ENCODE measurements at regions not wholly inside any gene's neighbourhood (a gene's known extent, or its start where the extent isn't known, plus 50 kb on each side); places are given as distances from the start of the nearest gene placed in this dataset.

GRCh38 chr14:29216268-29217232 is 450.0 kb downstream of the FOXG1 start:
- no peak for TF ChIP-seq CTCF (conservative IDR thresholded peaks at IDR 0.05; ENCODE audit: low read length)
- no peak for DNase-seq (ENCODE audit: low read depth)
- H3K4me3 ChIP-seq (ENCODE audit: low read length), result no peak overlapping the region

GRCh38 chr14:29217813-29218450 is 451.3 kb downstream of the FOXG1 start:
- H3K4me3 ChIP-seq (ENCODE audit: low read length), result no peak overlapping the region
- no peak for DNase-seq (ENCODE audit: low read depth)
- TF ChIP-seq CTCF (conservative IDR thresholded peaks at IDR 0.05; ENCODE audit: low read length), result no peak

- no peak for DNase-seq (ENCODE audit: low read depth)
- no peak overlapping the region for H3K4me3 ChIP-seq (ENCODE audit: low read length)
- TF ChIP-seq CTCF (conservative IDR thresholded peaks at IDR 0.05; ENCODE audit: low read length), result no peak
These were observed 453.5 kb downstream of the FOXG1 start for GRCh38 chr14:29220072-29220471.

- no peak for TF ChIP-seq CTCF (conservative IDR thresholded peaks at IDR 0.05; ENCODE audit: low read length)
- DNase-seq (ENCODE audit: low read depth), result no peak
- no peak overlapping the region for H3K4me3 ChIP-seq (ENCODE audit: low read length)
These were observed 454.0 kb downstream of the FOXG1 start for GRCh38 chr14:29220566-29220965.

GRCh38 chr14:29222006-29222405 is 455.4 kb downstream of the FOXG1 start:
- no peak for TF ChIP-seq CTCF (conservative IDR thresholded peaks at IDR 0.05; ENCODE audit: low read length)
- DNase-seq (ENCODE audit: low read depth), result no peak
- no peak overlapping the region for H3K4me3 ChIP-seq (ENCODE audit: low read length)

- no peak overlapping the region for H3K4me3 ChIP-seq (ENCODE audit: low read length)
- peak; percentile 86 for TF ChIP-seq CTCF (conservative IDR thresholded peaks at IDR 0.05; ENCODE audit: low read length)
- peak; percentile 61 for DNase-seq (ENCODE audit: low read depth)
These were observed 456.2 kb downstream of the FOXG1 start for GRCh38 chr14:29222671-29223268.
